Testis (tissue), 2 donors: ENCODE measurements at regions not wholly inside any gene's neighbourhood (a gene's known extent, or its start where the extent isn't known, plus 50 kb on each side); places are given as distances from the start of the nearest gene placed in this dataset.

ENCODE experiments used
- DNase-seq: peaks from one replicate; pipeline ENCODE4 v3.0.0-alpha.2; 2019
- H3K27ac ChIP-seq, 2 donors: fragments of 200-600 bp; sonication (generic); one replicate each; pipeline ENCODE4 v1.5.1; 2019
- H3K27me3 ChIP-seq: fragments of 200-600 bp; sonication (generic); one replicate; pipeline ENCODE4 v1.5.1; 2019
- H3K36me3 ChIP-seq: fragments of 200-600 bp; sonication (generic); one replicate; pipeline ENCODE4 v1.5.1; 2017; ENCODE audit warnings: low read depth; ENCODE audit errors: missing control alignments
- H3K4me1 ChIP-seq: fragments of 200-600 bp; sonication (generic); one replicate; pipeline ENCODE4 v1.5.1; 2019
- H3K4me3 ChIP-seq, 2 donors: fragments of 200-600 bp; sonication (generic); one replicate each; pipeline ENCODE4 v1.5.1; 2017 to 2019
- H3K9me3 ChIP-seq: fragments of 200-600 bp; sonication (generic); one replicate; pipeline ENCODE4 v1.5.1; 2017
- POLR2A ChIP-seq: fragments of 450-650 bp; IDR thresholded peaks from one replicate; pipeline ENCODE4 v1.6.1; 2017; ENCODE audit warnings: antibody characterized with exemption, mild to moderate bottlenecking, moderate library complexity
- WGBS, 2 donors: methylation state at CpG; one replicate each; pipeline ENCODE4 v1.1.5; 2018; 5-methylcytosine and 5-hydroxymethylcytosine counted together
- intact Hi-C: fragments of 100-400 bp; cut with DNase I; formaldehyde crosslinking; loops from one replicate; pipeline ENCODE4 v1.15.1; 2023; ENCODE audit warnings: low total_unique reads
- TF ChIP-seq, protein P1 (sequence below), 3 experiments: fragments of 450-650 bp in 2 of 3; fragments of 200-600 bp in 1 of 3; sonication (generic) in 1 of 3; IDR thresholded peaks; one replicate each; pipeline ENCODE4 v1.5.1; 2016 to 2019; ENCODE audit warnings: antibody characterized with exemption in 3 of 3, mild to moderate bottlenecking in 2 of 3, moderate library complexity in 1 of 3

GRCh38 chr4:27474691-27475090, 614.0 kb downstream of the STIM2 start:
- Histone ChIP-seq H3K9me3 (no peaks in the 10 kb centered on the region), H3K4me1 (no peaks in the 10 kb centered on the region), H3K27me3 (no peaks in the 10 kb centered on the region), H3K4me3 (no peak overlapping the region), H3K36me3 (no peaks in the 10 kb centered on the region), H3K27ac (no peak overlapping the region)
- WGBS, 2 donors = 71 to 82% methylated on average over 1 of the region's 1 CpG
- TF ChIP-seq, protein P1, sequence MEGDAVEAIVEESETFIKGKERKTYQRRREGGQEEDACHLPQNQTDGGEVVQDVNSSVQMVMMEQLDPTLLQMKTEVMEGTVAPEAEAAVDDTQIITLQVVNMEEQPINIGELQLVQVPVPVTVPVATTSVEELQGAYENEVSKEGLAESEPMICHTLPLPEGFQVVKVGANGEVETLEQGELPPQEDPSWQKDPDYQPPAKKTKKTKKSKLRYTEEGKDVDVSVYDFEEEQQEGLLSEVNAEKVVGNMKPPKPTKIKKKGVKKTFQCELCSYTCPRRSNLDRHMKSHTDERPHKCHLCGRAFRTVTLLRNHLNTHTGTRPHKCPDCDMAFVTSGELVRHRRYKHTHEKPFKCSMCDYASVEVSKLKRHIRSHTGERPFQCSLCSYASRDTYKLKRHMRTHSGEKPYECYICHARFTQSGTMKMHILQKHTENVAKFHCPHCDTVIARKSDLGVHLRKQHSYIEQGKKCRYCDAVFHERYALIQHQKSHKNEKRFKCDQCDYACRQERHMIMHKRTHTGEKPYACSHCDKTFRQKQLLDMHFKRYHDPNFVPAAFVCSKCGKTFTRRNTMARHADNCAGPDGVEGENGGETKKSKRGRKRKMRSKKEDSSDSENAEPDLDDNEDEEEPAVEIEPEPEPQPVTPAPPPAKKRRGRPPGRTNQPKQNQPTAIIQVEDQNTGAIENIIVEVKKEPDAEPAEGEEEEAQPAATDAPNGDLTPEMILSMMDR (IDR thresholded peaks at IDR 0.05) = no peak
- no peak for TF ChIP-seq POLR2A
- DNase-seq = no peak
- intact Hi-C loops = no loop called here

DNA sequence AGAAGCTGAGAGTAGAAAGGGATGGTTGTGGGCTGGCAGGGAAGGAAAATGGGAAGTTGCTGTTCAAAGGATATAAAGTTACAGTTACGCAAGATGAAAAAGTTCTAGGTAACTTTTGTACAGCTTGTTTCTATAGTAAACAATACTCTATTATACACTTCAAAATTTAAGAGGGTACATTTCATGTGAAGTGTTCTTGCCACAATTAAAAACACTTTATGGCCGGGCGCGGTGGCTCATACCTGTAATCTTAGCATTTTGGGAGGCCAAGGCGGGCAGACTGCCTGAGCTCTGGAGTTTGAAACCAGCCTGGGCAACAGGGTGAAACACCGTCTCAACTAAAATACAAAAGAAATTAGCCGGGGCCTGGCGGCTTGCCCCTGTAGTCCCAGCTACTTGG, 623.6 kb downstream of the STIM2 start:
- Histone ChIP-seq H3K27me3 (no peaks in the 10 kb centered on the region), H3K9me3 (no peaks in the 10 kb centered on the region), H3K4me3 (no peak overlapping the region), H3K4me1 (no peaks in the 10 kb centered on the region), H3K36me3 (no peaks in the 10 kb centered on the region), H3K27ac (no peak overlapping the region)
- DNase-seq = no peak
- intact Hi-C loops = no loop called here
- 92 to 95% methylated on average over 8 of the region's 8 CpGs for WGBS, 2 donors
- TF ChIP-seq, protein P1 (IDR thresholded peaks at IDR 0.05) = no peak
- no peak for TF ChIP-seq POLR2A

DNA sequence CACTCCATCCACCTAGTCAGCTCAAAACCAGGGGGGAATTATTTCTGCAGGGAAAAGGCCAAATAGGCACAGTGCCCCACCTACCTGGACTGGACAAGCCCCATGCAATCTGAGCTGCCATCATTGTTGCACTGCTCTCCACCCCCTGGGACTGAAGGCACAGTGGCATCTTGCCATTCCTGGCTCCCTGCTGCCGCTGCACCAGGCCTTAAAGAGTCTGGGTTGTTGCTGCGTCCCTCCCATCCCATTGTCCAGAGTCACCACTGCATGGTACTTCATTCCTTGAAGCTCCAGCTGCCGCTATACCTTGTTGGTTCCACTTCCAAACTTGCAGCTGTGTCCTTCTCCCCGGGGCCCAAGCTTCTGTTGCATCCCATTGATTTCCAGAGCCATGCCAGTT, 629.7 kb downstream of the STIM2 start:
- intact Hi-C loops = no loop called here
- no peaks in the 10 kb centered on the region for H3K27me3 ChIP-seq
- H3K4me1 ChIP-seq = no peaks in the 10 kb centered on the region
- H3K4me3 ChIP-seq = no peak overlapping the region
- WGBS, 2 donors = 87 to 96% methylated on average over 4 of the region's 4 CpGs
- no peak for DNase-seq
- H3K9me3 ChIP-seq = no peaks in the 10 kb centered on the region
- no peak for TF ChIP-seq POLR2A
- TF ChIP-seq, protein P1 (IDR thresholded peaks at IDR 0.05) = no peak
- H3K27ac ChIP-seq = no peak overlapping the region
- H3K36me3 ChIP-seq = no peaks in the 10 kb centered on the region

GRCh38 chr4:27490766-27491165, 630.1 kb downstream of the STIM2 start:
- DNase-seq = no peak
- WGBS, 2 donors = 87 to 88% methylated on average over 2 of the region's 2 CpGs
- H3K4me1 ChIP-seq = no peaks in the 10 kb centered on the region
- H3K27ac ChIP-seq = no peak overlapping the region
- H3K4me3 ChIP-seq = no peak overlapping the region
- intact Hi-C loops = no loop called here
- no peaks in the 10 kb centered on the region for H3K27me3 ChIP-seq
- TF ChIP-seq, protein P1 (IDR thresholded peaks at IDR 0.05) = no peak
- TF ChIP-seq POLR2A = no peak
- H3K36me3 ChIP-seq = no peaks in the 10 kb centered on the region
- no peaks in the 10 kb centered on the region for H3K9me3 ChIP-seq

GRCh38 chr4:27506401-27506800, 645.8 kb downstream of the STIM2 start:
- intact Hi-C loops = no loop called here
- Histone ChIP-seq H3K27ac (no peak overlapping the region), H3K9me3 (no peaks in the 10 kb centered on the region), H3K27me3 (no peaks in the 10 kb centered on the region), H3K4me3 (no peak overlapping the region), H3K36me3 (no peaks in the 10 kb centered on the region), H3K4me1 (no peaks in the 10 kb centered on the region)
- no peak for TF ChIP-seq POLR2A
- TF ChIP-seq, protein P1 (IDR thresholded peaks at IDR 0.05) = no peak
- WGBS, 2 donors = 80 to 97% methylated on average over 1 of the region's 1 CpG
- no peak for DNase-seq
